ENCODE measurements at regions not wholly inside any gene's neighbourhood (a gene's known extent, or its start where the extent isn't known, plus 50 kb on each side); places are given as distances from the start of the nearest gene placed in this dataset.

GRCh38 chr22:47927648-47928210 is 1165.3 kb downstream of the TBC1D22A start:
- Mint-ChIP-seq H3K36me3 (ENCODE audit: insufficient read depth) (no peaks in the 10 kb centered on the region), H3K9me3 (no peaks in the 10 kb centered on the region), H3K27me3 (ENCODE audit: low read depth) (peaks cover 12% of the 10 kb centered on the region), H3K4me1 (ENCODE audit: low read depth) (peaks cover 1% of the 10 kb centered on the region), H3K4me3 (no peak overlapping the region)
- DNase-seq (no peak), ATAC-seq (no peak)

- DNase-seq (no peak), ATAC-seq (no peak)
- Mint-ChIP-seq H3K4me1 (ENCODE audit: low read depth) (peaks cover 13% of the 10 kb centered on the region), H3K36me3 (ENCODE audit: insufficient read depth) (no peaks in the 10 kb centered on the region), H3K27me3 (ENCODE audit: low read depth) (peaks cover 7% of the 10 kb centered on the region), H3K9me3 (no peaks in the 10 kb centered on the region), H3K4me3 (no peak overlapping the region)
Observed at GRCh38 chr22:47923011-47923427, 1160.6 kb downstream of the TBC1D22A start.

GRCh38 chr22:47921906-47922305 is 1159.5 kb downstream of the TBC1D22A start:
- Mint-ChIP-seq H3K36me3 (ENCODE audit: insufficient read depth) (no peaks in the 10 kb centered on the region), H3K9me3 (no peaks in the 10 kb centered on the region), H3K4me3 (no peak overlapping the region), H3K27me3 (ENCODE audit: low read depth) (peaks cover 7% of the 10 kb centered on the region), H3K4me1 (ENCODE audit: low read depth) (peaks cover 14% of the 10 kb centered on the region)
- ATAC-seq (no peak), DNase-seq (no peak)

- ATAC-seq (no peak), DNase-seq (no peak)
- no peaks in the 10 kb centered on the region for H3K9me3 Mint-ChIP-seq
- H3K4me1 Mint-ChIP-seq (ENCODE audit: low read depth): peaks cover 14% of the 10 kb centered on the region
- peaks cover 5% of the 10 kb centered on the region for H3K27me3 Mint-ChIP-seq (ENCODE audit: low read depth)
- no peak overlapping the region for H3K4me3 Mint-ChIP-seq
- H3K36me3 Mint-ChIP-seq (ENCODE audit: insufficient read depth): no peaks in the 10 kb centered on the region
Observed at GRCh38 chr22:47920380-47920959, 1158.0 kb downstream of the TBC1D22A start.

- DNase-seq (no peak), ATAC-seq (no peak)
- Mint-ChIP-seq H3K9me3 (no peaks in the 10 kb centered on the region), H3K27me3 (ENCODE audit: low read depth) (peaks cover 1% of the 10 kb centered on the region), H3K4me3 (no peak overlapping the region), H3K4me1 (ENCODE audit: low read depth) (peaks cover 14% of the 10 kb centered on the region), H3K36me3 (ENCODE audit: insufficient read depth) (no peaks in the 10 kb centered on the region)
Observed at GRCh38 chr22:47919893-47920292, 1157.4 kb downstream of the TBC1D22A start.

- no peaks in the 10 kb centered on the region for H3K9me3 Mint-ChIP-seq
- no peaks in the 10 kb centered on the region for H3K36me3 Mint-ChIP-seq (ENCODE audit: insufficient read depth)
- ATAC-seq (no peak), DNase-seq (no peak)
- peaks cover 14% of the 10 kb centered on the region for H3K4me1 Mint-ChIP-seq (ENCODE audit: low read depth)
- H3K4me3 Mint-ChIP-seq: no peak overlapping the region
- H3K27me3 Mint-ChIP-seq (ENCODE audit: low read depth): no peaks in the 10 kb centered on the region
Observed at GRCh38 chr22:47919001-47919441, 1156.6 kb downstream of the TBC1D22A start.

GRCh38 chr22:47918276-47918921 is 1155.9 kb downstream of the TBC1D22A start:
- no peak overlapping the region for H3K4me3 Mint-ChIP-seq
- peak; percentile 72 to 92 for ATAC-seq

GRCh38 chr22:47914481-47915097 is 1152.1 kb downstream of the TBC1D22A start:
- DNase-seq (no peak), ATAC-seq (no peak)
- H3K4me1 Mint-ChIP-seq (ENCODE audit: low read depth): peaks cover 14% of the 10 kb centered on the region
- peaks cover 14% of the 10 kb centered on the region for H3K9me3 Mint-ChIP-seq
- H3K27me3 Mint-ChIP-seq (ENCODE audit: low read depth): peaks cover 3% of the 10 kb centered on the region
- H3K4me3 Mint-ChIP-seq: no peak overlapping the region
- no peaks in the 10 kb centered on the region for H3K36me3 Mint-ChIP-seq (ENCODE audit: insufficient read depth)

More at GRCh38 chr22:47918276-47918921, 1155.9 kb downstream of the TBC1D22A start:
- DNase-seq: no peak
- Mint-ChIP-seq H3K36me3 (ENCODE audit: insufficient read depth) (no peaks in the 10 kb centered on the region), H3K27me3 (ENCODE audit: low read depth) (no peaks in the 10 kb centered on the region), H3K4me1 (ENCODE audit: low read depth) (peaks cover 14% of the 10 kb centered on the region), H3K9me3 (no peaks in the 10 kb centered on the region)

GRCh38 chr22:47902646-47903180 is 1140.3 kb downstream of the TBC1D22A start:
- H3K4me3 Mint-ChIP-seq: no peak overlapping the region
- no peak for DNase-seq
- no peaks in the 10 kb centered on the region for H3K36me3 Mint-ChIP-seq (ENCODE audit: insufficient read depth)
- no peaks in the 10 kb centered on the region for H3K27me3 Mint-ChIP-seq (ENCODE audit: low read depth)
- ATAC-seq: no peak
- no peaks in the 10 kb centered on the region for H3K9me3 Mint-ChIP-seq
- no peaks in the 10 kb centered on the region for H3K4me1 Mint-ChIP-seq (ENCODE audit: low read depth)

GRCh38 chr22:47901911-47902310 is 1139.5 kb downstream of the TBC1D22A start:
- Mint-ChIP-seq H3K4me1 (ENCODE audit: low read depth) (no peaks in the 10 kb centered on the region), H3K4me3 (no peak overlapping the region), H3K9me3 (no peaks in the 10 kb centered on the region), H3K27me3 (ENCODE audit: low read depth) (no peaks in the 10 kb centered on the region), H3K36me3 (ENCODE audit: insufficient read depth) (no peaks in the 10 kb centered on the region)
- DNase-seq (no peak), ATAC-seq (no peak)

- no peaks in the 10 kb centered on the region for H3K27me3 Mint-ChIP-seq (ENCODE audit: low read depth)
- ATAC-seq (no peak), DNase-seq (no peak)
- no peaks in the 10 kb centered on the region for H3K4me1 Mint-ChIP-seq (ENCODE audit: low read depth)
- H3K9me3 Mint-ChIP-seq: no peaks in the 10 kb centered on the region
- H3K36me3 Mint-ChIP-seq (ENCODE audit: insufficient read depth): no peaks in the 10 kb centered on the region
- H3K4me3 Mint-ChIP-seq: no peak overlapping the region
Observed at GRCh38 chr22:47899894-47900293, 1137.4 kb downstream of the TBC1D22A start.

GRCh38 chr22:47898946-47899345 is 1136.5 kb downstream of the TBC1D22A start:
- ATAC-seq (no peak), DNase-seq (no peak)
- H3K36me3 Mint-ChIP-seq (ENCODE audit: insufficient read depth): no peaks in the 10 kb centered on the region
- H3K4me1 Mint-ChIP-seq (ENCODE audit: low read depth): no peaks in the 10 kb centered on the region
- no peak overlapping the region for H3K4me3 Mint-ChIP-seq
- H3K27me3 Mint-ChIP-seq (ENCODE audit: low read depth): no peaks in the 10 kb centered on the region
- peaks cover 5% of the 10 kb centered on the region for H3K9me3 Mint-ChIP-seq

GRCh38 chr22:47891609-47892008 is 1129.2 kb downstream of the TBC1D22A start:
- H3K4me3 Mint-ChIP-seq: no peak overlapping the region
- H3K4me1 Mint-ChIP-seq (ENCODE audit: low read depth): no peaks in the 10 kb centered on the region
- no peak for DNase-seq

GRCh38 chr22:47888817-47889216 is 1126.4 kb downstream of the TBC1D22A start:
- no peak for ATAC-seq
- Mint-ChIP-seq H3K36me3 (ENCODE audit: insufficient read depth) (no peaks in the 10 kb centered on the region), H3K27me3 (ENCODE audit: low read depth) (peaks cover 3% of the 10 kb centered on the region), H3K9me3 (no peaks in the 10 kb centered on the region), H3K4me3 (no peak overlapping the region), H3K4me1 (ENCODE audit: low read depth) (no peaks in the 10 kb centered on the region)
- no peak for DNase-seq

More at GRCh38 chr22:47891609-47892008, 1129.2 kb downstream of the TBC1D22A start:
- peaks cover 5% of the 10 kb centered on the region for H3K9me3 Mint-ChIP-seq
- no peak for ATAC-seq
- peaks cover 3% of the 10 kb centered on the region for H3K27me3 Mint-ChIP-seq (ENCODE audit: low read depth)
- no peaks in the 10 kb centered on the region for H3K36me3 Mint-ChIP-seq (ENCODE audit: insufficient read depth)
